ENCODE measurements at regions not wholly inside any gene's neighbourhood (a gene's known extent, or its start where the extent isn't known, plus 50 kb on each side); places are given as distances from the start of the nearest gene placed in this dataset.
A peak's percentile ranks its signal among the peaks of the same experiment; 100 is the strongest.

DNA sequence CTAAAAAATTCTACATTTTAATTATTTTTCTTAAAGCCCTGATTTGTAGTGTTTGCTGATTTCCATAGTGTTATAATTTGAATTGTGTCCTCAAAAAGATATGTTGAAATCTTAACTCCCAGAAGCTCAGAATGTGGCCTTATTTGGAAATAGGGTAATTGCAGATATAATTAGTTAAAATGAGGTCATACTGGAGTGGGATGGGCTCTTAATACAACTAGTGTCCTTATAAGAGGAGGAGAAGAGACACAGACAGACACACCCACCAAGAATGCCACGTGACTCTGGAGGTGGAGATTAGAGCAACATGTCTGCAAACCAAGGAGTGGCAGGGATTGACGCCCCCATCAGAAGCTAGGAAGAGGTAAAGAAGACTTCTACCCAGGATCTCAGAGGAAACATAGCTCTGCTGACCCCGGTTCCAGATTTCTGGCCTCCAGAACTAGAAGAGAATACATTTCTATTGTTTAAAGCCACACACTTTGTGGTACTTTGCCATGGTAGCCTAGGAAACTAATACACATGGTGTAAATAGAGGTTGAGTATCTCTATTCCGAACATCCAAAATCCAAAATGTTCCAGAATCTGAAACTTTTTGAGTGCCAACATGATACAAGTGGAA, 70.5 kb upstream of the IRF2 start:
- Histone ChIP-seq H3K36me3 (no peaks in the 10 kb centered on the region), H3K27me3 (no peaks in the 10 kb centered on the region), H3K27ac (no peak overlapping the region), H3K4me1 (no peaks in the 10 kb centered on the region), H3K9me3 (no peaks in the 10 kb centered on the region), H3K4me3 (no peak overlapping the region)
- WGBS, 2 donors, result 59 to 66% methylated on average over 4 of the region's 4 CpGs
- TF ChIP-seq, protein P1, sequence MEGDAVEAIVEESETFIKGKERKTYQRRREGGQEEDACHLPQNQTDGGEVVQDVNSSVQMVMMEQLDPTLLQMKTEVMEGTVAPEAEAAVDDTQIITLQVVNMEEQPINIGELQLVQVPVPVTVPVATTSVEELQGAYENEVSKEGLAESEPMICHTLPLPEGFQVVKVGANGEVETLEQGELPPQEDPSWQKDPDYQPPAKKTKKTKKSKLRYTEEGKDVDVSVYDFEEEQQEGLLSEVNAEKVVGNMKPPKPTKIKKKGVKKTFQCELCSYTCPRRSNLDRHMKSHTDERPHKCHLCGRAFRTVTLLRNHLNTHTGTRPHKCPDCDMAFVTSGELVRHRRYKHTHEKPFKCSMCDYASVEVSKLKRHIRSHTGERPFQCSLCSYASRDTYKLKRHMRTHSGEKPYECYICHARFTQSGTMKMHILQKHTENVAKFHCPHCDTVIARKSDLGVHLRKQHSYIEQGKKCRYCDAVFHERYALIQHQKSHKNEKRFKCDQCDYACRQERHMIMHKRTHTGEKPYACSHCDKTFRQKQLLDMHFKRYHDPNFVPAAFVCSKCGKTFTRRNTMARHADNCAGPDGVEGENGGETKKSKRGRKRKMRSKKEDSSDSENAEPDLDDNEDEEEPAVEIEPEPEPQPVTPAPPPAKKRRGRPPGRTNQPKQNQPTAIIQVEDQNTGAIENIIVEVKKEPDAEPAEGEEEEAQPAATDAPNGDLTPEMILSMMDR (IDR thresholded peaks at IDR 0.05), result no peak
- no peak for TF ChIP-seq EP300 (IDR thresholded peaks at IDR 0.05)
- TF ChIP-seq POLR2A (IDR thresholded peaks at IDR 0.05), result no peak
- DNase-seq (ENCODE audit: low spot score in 2 of 2), result no peak

DNA sequence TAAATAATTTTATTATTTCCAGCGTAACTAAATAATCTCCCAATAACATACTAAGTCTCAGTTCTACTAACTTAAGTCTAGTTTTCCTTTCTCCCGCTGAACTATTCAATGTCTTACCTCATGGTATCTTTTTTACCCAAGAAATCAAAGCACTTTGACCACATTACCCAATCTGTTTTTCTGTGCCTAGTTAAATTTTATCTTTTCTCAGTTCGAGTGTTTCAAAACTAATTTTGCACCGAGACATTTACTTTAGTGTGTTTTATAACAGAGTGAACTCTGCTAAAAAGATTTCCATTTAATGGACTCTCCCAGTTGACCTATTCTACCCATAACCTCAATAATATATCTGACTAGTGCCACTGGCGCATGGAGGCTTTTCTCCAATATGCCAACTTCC, 67.6 kb upstream of the IRF2 start:
- WGBS, 2 donors, result 85 to 90% methylated on average over 5 of the region's 5 CpGs
- Histone ChIP-seq H3K4me1 (peaks cover 0 to 3% (median 1%) of the 10 kb centered on the region in 4 donors), H3K36me3 (no peaks in the 10 kb centered on the region), H3K9me3 (no peaks in the 10 kb centered on the region), H3K27ac (no peak overlapping the region), H3K27me3 (no peaks in the 10 kb centered on the region), H3K4me3 (no peak overlapping the region)
- DNase-seq (ENCODE audit: low spot score in 2 of 2), result no peak
- TF ChIP-seq EP300 (IDR thresholded peaks at IDR 0.05), result no peak
- TF ChIP-seq POLR2A (IDR thresholded peaks at IDR 0.05), result no peak

- WGBS, 2 donors, result 84 to 93% methylated on average over 1 of the region's 1 CpG
- no peak for DNase-seq (ENCODE audit: low spot score in 2 of 2)
- TF ChIP-seq, protein P1 (IDR thresholded peaks at IDR 0.05), result no peak
- no peak for TF ChIP-seq POLR2A (IDR thresholded peaks at IDR 0.05)
- TF ChIP-seq EP300 (IDR thresholded peaks at IDR 0.05), result no peak
- H3K9me3 ChIP-seq, result no peaks in the 10 kb centered on the region
- H3K27me3 ChIP-seq, result no peaks in the 10 kb centered on the region
- H3K27ac ChIP-seq, result no peak overlapping the region
- H3K36me3 ChIP-seq, result no peaks in the 10 kb centered on the region
- H3K4me3 ChIP-seq, result no peak overlapping the region
- peaks cover 0 to 19% (median 11%) of the 10 kb centered on the region in 4 donors for H3K4me1 ChIP-seq
Observed at GRCh38 chr4:184540307-184540706, 66.0 kb upstream of the IRF2 start.

DNA sequence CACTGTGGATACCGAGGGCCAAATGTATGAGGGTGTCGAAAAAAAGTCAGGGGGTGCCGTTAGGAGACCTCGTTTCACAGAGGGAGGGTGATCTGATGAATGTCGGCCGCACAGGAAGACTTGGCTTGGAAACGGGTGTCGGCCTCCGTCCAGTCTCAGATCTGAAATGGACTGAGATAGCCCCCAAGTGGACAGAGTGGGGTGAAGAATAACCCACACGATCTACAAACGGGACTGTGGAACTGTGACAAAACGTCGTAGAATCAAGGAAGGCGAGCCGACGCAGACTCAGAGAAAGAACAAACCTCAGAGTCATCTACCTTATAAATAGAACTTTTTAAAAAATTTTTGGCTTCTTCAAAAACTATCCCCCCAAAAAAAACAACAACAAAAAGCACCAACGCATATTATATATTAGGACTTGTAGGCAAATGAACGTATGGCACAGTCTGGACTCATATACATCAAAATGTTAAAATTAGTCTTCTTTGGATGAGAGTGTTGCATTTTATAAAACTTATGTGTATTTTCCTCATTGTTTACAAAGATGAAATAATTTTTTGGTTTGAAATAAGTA, 63.8 kb upstream of the IRF2 start:
- no peak for TF ChIP-seq EP300 (IDR thresholded peaks at IDR 0.05)
- no peak for TF ChIP-seq POLR2A (IDR thresholded peaks at IDR 0.05)
- TF ChIP-seq, protein P1 (IDR thresholded peaks at IDR 0.05), result peak; percentile 63 to 92 (median 80)
- 3% methylated on average over 18 of the region's 18 CpGs for WGBS, 2 donors
- peak; percentile 85 to 97 for DNase-seq (ENCODE audit: low spot score in 2 of 2)

GRCh38 chr4:184537269-184538022, 63.1 kb upstream of the IRF2 start:
- no peaks in the 10 kb centered on the region for H3K9me3 ChIP-seq
- DNase-seq (ENCODE audit: low spot score in 2 of 2), result peak; percentile 92 to 95
- peak overlapping the region; percentile 65 to 85 (median 70) for H3K4me3 ChIP-seq
- 0% methylated on average over 29 of the region's 29 CpGs for WGBS, 2 donors
- TF ChIP-seq, protein P1 (IDR thresholded peaks at IDR 0.05), result no peak
- TF ChIP-seq POLR2A (IDR thresholded peaks at IDR 0.05) (peak; percentile 88 to 96), EP300 (IDR thresholded peaks at IDR 0.05) (peak; percentile 81 to 99)
- H3K4me1 ChIP-seq, result peaks cover 0 to 40% (median 25%) of the 10 kb centered on the region in 4 donors
- H3K27me3 ChIP-seq, result no peaks in the 10 kb centered on the region
- peak overlapping the region; percentile 95 to 98 (median 96) for H3K27ac ChIP-seq
- H3K36me3 ChIP-seq, result no peaks in the 10 kb centered on the region

More for the DNA sequence above, 63.8 kb upstream of the IRF2 start:
- Histone ChIP-seq H3K4me3 (peak overlapping the region; percentile 65 to 85 (median 70)), H3K36me3 (no peaks in the 10 kb centered on the region), H3K4me1 (peaks cover 0 to 40% (median 25%) of the 10 kb centered on the region in 4 donors), H3K27ac (peak overlapping the region; percentile 95 to 98 (median 96)), H3K9me3 (no peaks in the 10 kb centered on the region), H3K27me3 (no peaks in the 10 kb centered on the region)
